K562 (cell line): ENCODE measurements at regions not wholly inside any gene's neighbourhood (a gene's known extent, or its start where the extent isn't known, plus 50 kb on each side); places are given as distances from the start of the nearest gene placed in this dataset.

Experiments used
- ATAC-seq: fragments of 200-7000 bp; cut with Tn5 transposase; 3 replicates; pipeline ENCODE4 v1.9.1; 2020; ENCODE audit warnings: moderate library complexity
- BruUV-seq: library from RNA; stranded (reverse); fragments of 400-500 nt; replicated peaks from 2 replicates; lab custom pipeline; 2021; lab: Mats Ljungman, UMichigan
- CTCF ChIA-PET: fragments of 300-600 bp; formaldehyde crosslinking; extraction: SDS; loops from one replicate; lab custom pipeline; 2021; ENCODE audit warnings: low intra/inter-chr PET ratio; lab: Yijun Ruan, JAX
- POLR2A ChIA-PET: fragments of 300-600, 350-650 bp; sonication (Branson Sonifier 250); formaldehyde crosslinking; extraction: SDS; loops from one replicate; lab custom pipeline; 2021; ENCODE audit warnings: antibody characterized with exemption, inconsistent platforms; lab: Yijun Ruan, JAX
- DNase-seq, 4 experiments: peaks; one replicate each; pipeline versions ENCODE4 v3.0.0 to v3.0.0-alpha.2; 2011 to 2018; ENCODE audit warnings: low spot score in 3 of 4, mixed read lengths in 3 of 4; ENCODE audit errors: extremely low read depth in 1 of 4
- FAIRE-seq: peaks from 2 replicates; lab custom pipeline; 2011; peaks lifted over from hg19 to GRCh38; lab: Jason Lieb, UNC
- H2AFZ ChIP-seq: 2 replicates; pipeline ENCODE4 v1.6.0; 2011; ENCODE audit warnings: low read depth, low read length, control low read depth, inconsistent platforms
- H3K27ac ChIP-seq: fragments of 200-600 bp; 3 replicates; pipeline ENCODE4 v1.8.0; 2011; ENCODE audit warnings: low read depth, mild to moderate bottlenecking, control low read depth, inconsistent platforms, low read length, moderate library complexity, mixed read lengths; ENCODE audit errors: extremely low read depth
- H3K27me3 ChIP-seq, 2 experiments: fragments of 300-600 bp in 1 of 2; 2 replicates in 1 of 2; 3 replicates in 1 of 2; pipeline versions ENCODE4 v1.6.0 to v1.8.0; 2011; ENCODE audit warnings: inconsistent platforms in 2 of 2, low read length in 2 of 2, mild to moderate bottlenecking in 1 of 2, mixed read lengths in 1 of 2, moderate library complexity in 1 of 2; ENCODE audit not compliant: control insufficient read depth in 2 of 2, insufficient read depth in 2 of 2
- H3K36me3 ChIP-seq: fragments of 300-600 bp; 3 replicates; pipeline ENCODE4 v1.8.0; 2011; ENCODE audit warnings: mild to moderate bottlenecking, low read length, inconsistent platforms; ENCODE audit not compliant: control insufficient read depth, insufficient read depth
- H3K4me1 ChIP-seq, 2 experiments: fragments of 200-600 bp in 1 of 2; replicated peaks in 1 of 2; 2 replicates in 1 of 2; 3 replicates in 1 of 2; pipeline versions ENCODE4 v1.5.1 to v1.8.0; 2011; ENCODE audit warnings: inconsistent platforms in 2 of 2, low read length in 2 of 2, mild to moderate bottlenecking in 1 of 2, mixed read lengths in 1 of 2, moderate library complexity in 1 of 2; ENCODE audit not compliant: control insufficient read depth in 2 of 2, insufficient read depth in 2 of 2
- H3K4me2 ChIP-seq: 2 replicates; pipeline ENCODE4 v1.6.1; 2011; ENCODE audit warnings: low read length, control low read depth, inconsistent platforms, mixed read lengths; ENCODE audit not compliant: insufficient read depth
- H3K4me3 ChIP-seq: fragments of 200-600 bp; sonication (generic), shearing (Covaris generic); 2 replicates; pipeline ENCODE4 v1.5.1; 2016; ENCODE audit warnings: control low read depth, inconsistent platforms
- H3K79me2 ChIP-seq: fragments of 200-600 bp; 3 replicates; pipeline ENCODE4 v1.8.0; 2011; ENCODE audit warnings: low read length, inconsistent platforms; ENCODE audit not compliant: control insufficient read depth, insufficient read depth
- H3K9ac ChIP-seq, 2 experiments: 2 replicates each; pipeline versions ENCODE4 v1.6.0 to v1.6.1; 2011; ENCODE audit warnings: low read depth in 2 of 2, low read length in 2 of 2, control low read depth in 1 of 2, inconsistent platforms in 1 of 2, mild to moderate bottlenecking in 1 of 2, mixed read lengths in 1 of 2; ENCODE audit not compliant: insufficient read depth in 1 of 2
- H3K9me1 ChIP-seq: one replicate; pipeline ENCODE4 v1.6.0; 2011; ENCODE audit warnings: inconsistent platforms, mild to moderate bottlenecking, low read length, moderate library complexity; ENCODE audit not compliant: control insufficient read depth, insufficient read depth
- H3K9me3 ChIP-seq: replicated peaks from 2 replicates; pipeline ENCODE4 v1.5.1; 2011; ENCODE audit warnings: low read depth, low read length, inconsistent platforms; ENCODE audit not compliant: control insufficient read depth, insufficient read depth
- H4K20me1 ChIP-seq: replicated peaks from 2 replicates; pipeline ENCODE4 v1.6.1; 2011; ENCODE audit warnings: low read length, inconsistent platforms, mixed read lengths; ENCODE audit not compliant: control insufficient read depth, insufficient read depth
- ETV6 ChIP-seq, 3 experiments: fragments of 150-350 bp in 1 of 3; sonication (generic) in 1 of 3; formaldehyde crosslinking in 1 of 3; IDR thresholded peaks; 2 replicates each; pipeline versions ENCODE4 v1.6.1 to v1.8.0; 2014 to 2022; ENCODE audit warnings: borderline replicate concordance in 2 of 3, low read depth in 2 of 3, antibody characterized with exemption in 1 of 3, low read length in 1 of 3, mild to moderate bottlenecking in 1 of 3, missing genetic modification reagents in 1 of 3
- NFE2 ChIP-seq: IDR thresholded peaks from 2 replicates; pipeline ENCODE4 v1.6.1; 2014; ENCODE audit warnings: antibody characterized with exemption, low read depth
- NFIC ChIP-seq: fragments of 450-650 bp; IDR thresholded peaks from 2 replicates; pipeline ENCODE4 v1.6.1; 2017; ENCODE audit warnings: mild to moderate bottlenecking, inconsistent platforms
- PRDM10 ChIP-seq: fragments of 450-650 bp; IDR thresholded peaks from 2 replicates; pipeline ENCODE4 v1.6.1; 2018; ENCODE audit not compliant: partially characterized antibody
- SNRNP70 ChIP-seq: fragments of 200-400 bp; formaldehyde crosslinking; optimal IDR thresholded peaks from 2 replicates; pipeline ENCODE3; 2017; ENCODE audit warnings: low read depth, low read length
- WGBS: fragments of 100-300 bp; shearing (Covaris generic); methylation state at CpG from one replicate; pipeline ENCODE4 v1.1.6; 2016; ENCODE audit warnings: low coverage, mixed read lengths; ENCODE audit not compliant: insufficient coverage; ENCODE audit errors: missing lambda C conversion rate; 5-methylcytosine and 5-hydroxymethylcytosine counted together
- in situ Hi-C: fragments of 300-500 bp; cut with MboI; formaldehyde crosslinking; loops from 4 replicates; pipeline ENCODE4 v1.15.0; 2018; ENCODE audit warnings: inconsistent platforms, mixed read lengths
- intact Hi-C: fragments of 100-400 bp; cut with micrococcal nuclease; formaldehyde crosslinking; loops from 2 replicates; pipeline ENCODE4 v1.14.2; 2022

- Histone ChIP-seq H3K36me3 (no peaks in the 10 kb centered on the region), H3K79me2 (no peaks in the 10 kb centered on the region), H3K9ac (no peak overlapping the region), H2AFZ (no peak overlapping the region), H3K4me3 (no peak overlapping the region), H3K27ac (no peak overlapping the region), H3K9me1 (peaks cover 6% of the 10 kb centered on the region), H3K4me1 (no peaks in the 10 kb centered on the region), H3K27me3 (peaks cover 66 to 84% of the 10 kb centered on the region in 2 experiments), H4K20me1 (peaks cover 8% of the 10 kb centered on the region), H3K4me2 (no peak overlapping the region), H3K9me3 (no peaks in the 10 kb centered on the region)
- no TSS peak for BruUV-seq
- intact Hi-C loops (loop anchor here (5.0 kb wide), 1 partner anchor 77 kb away; no protein-coding TSS in a partner anchor), in situ Hi-C loops (no loop called here)
- DNase-seq (no peak), FAIRE-seq (no peak), ATAC-seq (no peak)
- POLR2A ChIA-PET, result interaction anchor here (0.7 to 1.3 kb wide), 2 partner anchors 8 to 445 kb away, joined by 3 to 4 read pairs; no protein-coding TSS in a partner anchor
- no peak for TF ChIP-seq SNRNP70
- TF ChIP-seq ETV6 (IDR thresholded peaks at IDR 0.05; ENCODE audit: borderline replicate concordance in 1 of 2, low read depth in 2 of 2, low read length in 1 of 2), result no peak
- no peak for TF ChIP-seq ETV6 (CRISPR knock-in tag; IDR thresholded peaks at IDR 0.05; ENCODE audit: borderline replicate concordance)
- CTCF ChIA-PET, result interaction anchor here (1.5 to 1.6 kb wide), 2 partner anchors 76 to 103 kb away, joined by 6 to 7 read pairs; no protein-coding TSS in a partner anchor
- WGBS, result 3% methylated on average over 16 of the region's 16 CpGs
These were observed 66.1 kb upstream of the WNT4 start for GRCh38 chr1:22208973-22209378.

DNA sequence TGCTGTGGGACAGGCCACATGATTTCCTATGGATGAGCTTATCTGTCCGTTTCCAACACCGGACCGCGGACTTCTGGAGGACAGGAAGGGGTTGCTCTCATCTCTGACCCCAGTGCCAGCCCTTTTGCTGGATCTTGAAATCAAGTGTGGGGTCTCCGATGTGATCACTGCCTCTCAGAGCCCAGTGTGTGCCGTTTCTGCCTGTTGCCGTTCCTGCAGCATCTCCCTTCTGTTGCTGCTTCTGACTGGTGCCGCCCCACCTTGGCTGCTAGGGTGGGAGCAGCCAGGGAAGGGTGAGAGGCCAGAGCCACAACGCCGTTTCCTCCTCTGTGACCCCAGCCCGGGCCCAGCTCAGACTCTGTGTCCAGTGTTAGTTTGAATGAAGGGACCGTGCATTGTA is 67.3 kb upstream of the WNT4 start:
- Histone ChIP-seq H3K9me3 (no peaks in the 10 kb centered on the region), H3K9ac (no peak overlapping the region), H3K4me3 (no peak overlapping the region), H4K20me1 (peaks cover 8% of the 10 kb centered on the region), H2AFZ (no peak overlapping the region), H3K79me2 (no peaks in the 10 kb centered on the region), H3K9me1 (peaks cover 6% of the 10 kb centered on the region), H3K4me1 (no peaks in the 10 kb centered on the region), H3K27me3 (peaks cover 65 to 75% of the 10 kb centered on the region in 2 experiments), H3K27ac (no peak overlapping the region), H3K4me2 (no peak overlapping the region), H3K36me3 (no peaks in the 10 kb centered on the region)
- FAIRE-seq, result no peak
- intact Hi-C loops (loop anchor here (10.0 kb wide), 1 partner anchor 205 kb away; no protein-coding TSS in a partner anchor), in situ Hi-C loops (no loop called here)
- no TSS peak for BruUV-seq
- DNase-seq, result no peak
- under 1% methylated on average over 12 of the region's 12 CpGs for WGBS
- no peak for ATAC-seq
- POLR2A ChIA-PET, result interaction anchor here (0.7 to 2.4 kb wide), 2 partner anchors 19 to 53 kb away, joined by 3 to 8 read pairs; no protein-coding TSS in a partner anchor
- CTCF ChIA-PET, result no interaction called here
- TF ChIP-seq PRDM10 (peak; percentile 65), NFIC (no peak), NFE2 (no peak)
